ENCODE measurements at regions not wholly inside any gene's neighbourhood (a gene's known extent, or its start where the extent isn't known, plus 50 kb on each side); places are given as distances from the start of the nearest gene placed in this dataset.

GRCh38 chr4:159555873-159556272 lies 453.0 kb downstream of the RAPGEF2 start:
- Histone ChIP-seq H3K9me3 (ENCODE audit: low read depth, low read length, poor library complexity, severe bottlenecking) (no peaks in the 10 kb centered on the region), H3K4me3 (ENCODE audit: low read depth, low read length, poor library complexity, severe bottlenecking) (no peak overlapping the region), H3K4me1 (ENCODE audit: insufficient read depth, low read length, poor library complexity, severe bottlenecking) (peaks cover 12% of the 10 kb centered on the region), H3K27ac (ENCODE audit: low read depth, low read length, poor library complexity, severe bottlenecking) (no peak overlapping the region), H3K36me3 (ENCODE audit: insufficient read depth, low read length, poor library complexity, severe bottlenecking) (no peaks in the 10 kb centered on the region), H3K27me3 (replicated peaks; ENCODE audit: insufficient read depth, low read depth, low read length, poor library complexity) (no peaks in the 10 kb centered on the region)
- DNase-seq (ENCODE audit: low spot score), result peak; percentile 63
- intact Hi-C loops (cut with micrococcal nuclease; ENCODE audit: unreplicated experiment), result no loop called here
- BruUV-seq (replicated peaks), result no TSS peak
- TF ChIP-seq EZH2 (IDR thresholded peaks at IDR 0.05; ENCODE audit: borderline replicate concordance, low read depth, low read length, poor library complexity, severe bottlenecking) (no peak), CTCF (conservative IDR thresholded peaks at IDR 0.05; ENCODE audit: low read depth, low read length) (no peak)
- CTCF ChIA-PET, result no interaction called here
- POLR2A ChIA-PET (ENCODE audit: low non-redundant PET), result no interaction called here

- H3K4me1 ChIP-seq (ENCODE audit: insufficient read depth, low read length, poor library complexity, severe bottlenecking), result no peaks in the 10 kb centered on the region
- TF ChIP-seq CTCF (conservative IDR thresholded peaks at IDR 0.05; ENCODE audit: low read depth, low read length) (no peak), EZH2 (IDR thresholded peaks at IDR 0.05; ENCODE audit: borderline replicate concordance, low read depth, low read length, poor library complexity, severe bottlenecking) (no peak)
- BruUV-seq (replicated peaks), result no TSS peak
- no peak overlapping the region for H3K4me3 ChIP-seq (ENCODE audit: low read depth, low read length, poor library complexity, severe bottlenecking)
- ChIA-PET CTCF (no interaction called here), POLR2A (ENCODE audit: low non-redundant PET) (interaction anchor here (0.7 kb wide), 1 partner anchor 486 kb away, joined by 4 read pairs; no protein-coding TSS in a partner anchor)
- no peak overlapping the region for H3K27ac ChIP-seq (ENCODE audit: low read depth, low read length, poor library complexity, severe bottlenecking)
- DNase-seq (ENCODE audit: low spot score), result no peak
- intact Hi-C loops (cut with micrococcal nuclease; ENCODE audit: unreplicated experiment), result no loop called here
- H3K36me3 ChIP-seq (ENCODE audit: insufficient read depth, low read length, poor library complexity, severe bottlenecking), result no peaks in the 10 kb centered on the region
- no peaks in the 10 kb centered on the region for H3K9me3 ChIP-seq (ENCODE audit: low read depth, low read length, poor library complexity, severe bottlenecking)
- no peaks in the 10 kb centered on the region for H3K27me3 ChIP-seq (replicated peaks; ENCODE audit: insufficient read depth, low read depth, low read length, poor library complexity)
Measured at GRCh38 chr4:159562366-159562765, 459.5 kb downstream of the RAPGEF2 start.

GRCh38 chr4:159563257-159563656 lies 460.4 kb downstream of the RAPGEF2 start:
- no peaks in the 10 kb centered on the region for H3K4me1 ChIP-seq (ENCODE audit: insufficient read depth, low read length, poor library complexity, severe bottlenecking)
- no peaks in the 10 kb centered on the region for H3K36me3 ChIP-seq (ENCODE audit: insufficient read depth, low read length, poor library complexity, severe bottlenecking)
- no peak overlapping the region for H3K4me3 ChIP-seq (ENCODE audit: low read depth, low read length, poor library complexity, severe bottlenecking)
- H3K27ac ChIP-seq (ENCODE audit: low read depth, low read length, poor library complexity, severe bottlenecking), result no peak overlapping the region
- no peak for TF ChIP-seq EZH2 (IDR thresholded peaks at IDR 0.05; ENCODE audit: borderline replicate concordance, low read depth, low read length, poor library complexity, severe bottlenecking)
- no peak for TF ChIP-seq CTCF (conservative IDR thresholded peaks at IDR 0.05; ENCODE audit: low read depth, low read length)
- DNase-seq (ENCODE audit: low spot score), result no peak
- no peaks in the 10 kb centered on the region for H3K9me3 ChIP-seq (ENCODE audit: low read depth, low read length, poor library complexity, severe bottlenecking)
- BruUV-seq (replicated peaks), result no TSS peak
- CTCF ChIA-PET, result no interaction called here
- H3K27me3 ChIP-seq (replicated peaks; ENCODE audit: insufficient read depth, low read depth, low read length, poor library complexity), result no peaks in the 10 kb centered on the region
- POLR2A ChIA-PET (ENCODE audit: low non-redundant PET), result no interaction called here
- intact Hi-C loops (cut with micrococcal nuclease; ENCODE audit: unreplicated experiment), result no loop called here

Measured in A673 (cell line).